GM15510 (cell line): ENCODE measurements at regions not wholly inside any gene's neighbourhood (a gene's known extent, or its start where the extent isn't known, plus 50 kb on each side); places are given as distances from the start of the nearest gene placed in this dataset.

Source experiments
- POLR2A ChIP-seq: IDR thresholded peaks from 3 replicates; pipeline ENCODE4 v1.6.1; 2011; ENCODE audit warnings: borderline replicate concordance; ENCODE audit not compliant: insufficient read length; ENCODE audit errors: extremely low read depth

DNA sequence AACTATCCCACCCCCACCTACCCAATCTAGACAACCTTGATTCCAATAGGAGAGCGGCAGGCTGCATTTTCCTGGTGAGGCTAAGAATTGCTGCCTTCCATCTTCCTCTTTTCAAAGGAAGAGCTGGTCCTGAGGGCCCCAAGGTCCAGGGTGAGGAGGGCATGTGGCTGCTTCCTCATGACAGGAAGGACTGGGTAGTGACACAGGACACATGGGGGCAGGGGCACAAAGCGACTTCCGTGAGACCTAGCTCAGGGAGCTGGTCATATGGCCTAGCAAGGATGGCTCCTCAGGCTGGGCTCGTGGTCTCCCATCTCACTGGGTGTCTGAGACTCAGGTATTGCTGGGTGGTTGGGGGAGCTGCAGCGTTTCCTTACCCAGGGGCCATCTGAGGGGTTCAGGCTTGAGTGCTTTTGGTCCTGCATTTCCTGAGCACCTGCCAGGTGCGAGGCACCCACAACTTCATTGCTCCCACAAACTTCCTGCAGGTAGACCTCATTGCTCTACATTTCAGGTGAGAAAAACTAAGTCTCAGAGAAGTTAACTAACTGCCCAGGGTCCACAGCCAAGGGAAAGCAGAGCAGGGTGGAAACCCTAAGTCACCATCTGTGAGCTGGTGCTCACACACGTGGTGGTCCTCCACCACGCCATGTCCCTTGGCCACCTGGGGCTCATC, 160.0 kb upstream of the TLE3 start:
- TF ChIP-seq POLR2A: no peak

DNA sequence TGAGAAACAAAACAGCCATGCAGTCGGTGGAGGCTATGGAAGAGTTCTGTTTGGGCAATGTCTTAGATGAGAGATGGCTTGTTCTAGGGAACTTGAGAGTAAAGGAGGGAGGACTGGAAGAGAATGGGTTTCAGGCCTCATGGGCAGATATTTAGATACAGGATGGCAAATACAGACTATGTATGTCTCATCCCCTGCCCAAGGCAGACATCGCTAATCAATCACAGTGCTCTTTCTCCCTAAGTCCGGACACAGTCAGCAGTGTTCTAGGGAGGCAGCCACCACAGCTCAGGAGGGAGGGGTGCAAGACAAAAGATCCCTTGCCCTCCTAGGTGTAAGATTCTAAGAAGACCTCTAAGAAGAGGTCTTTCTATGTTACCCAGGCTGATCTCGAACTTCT, 159.3 kb upstream of the TLE3 start:
- TF ChIP-seq POLR2A: no peak

DNA sequence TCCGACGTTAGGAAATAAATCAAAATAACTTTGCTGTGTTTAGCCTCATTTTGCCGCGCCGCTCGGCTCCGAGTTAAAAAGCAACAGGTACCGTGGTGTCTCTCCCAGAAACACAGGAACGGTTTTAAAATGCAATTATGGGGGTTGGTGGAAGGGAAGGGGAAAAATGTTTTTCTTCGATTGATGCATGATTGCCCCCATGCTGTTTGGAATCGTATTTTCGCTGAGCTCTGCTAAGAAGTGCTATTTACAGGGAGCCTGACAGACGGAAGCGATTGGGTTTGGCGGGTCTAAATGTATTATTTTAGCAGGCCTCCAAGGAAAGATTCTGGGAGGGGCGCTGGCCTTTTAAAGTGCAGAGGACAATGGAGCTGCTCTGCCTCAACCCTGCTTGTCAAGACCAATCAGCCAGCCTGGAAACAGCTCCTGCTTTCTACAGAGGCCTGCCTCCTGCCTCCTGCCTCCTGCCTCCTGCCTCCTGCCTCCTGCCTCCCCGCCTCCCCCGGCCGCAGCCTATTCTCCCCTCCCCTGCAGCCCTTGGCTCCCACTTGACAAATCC, 156.7 kb upstream of the TLE3 start:
- TF ChIP-seq POLR2A: no peak

DNA sequence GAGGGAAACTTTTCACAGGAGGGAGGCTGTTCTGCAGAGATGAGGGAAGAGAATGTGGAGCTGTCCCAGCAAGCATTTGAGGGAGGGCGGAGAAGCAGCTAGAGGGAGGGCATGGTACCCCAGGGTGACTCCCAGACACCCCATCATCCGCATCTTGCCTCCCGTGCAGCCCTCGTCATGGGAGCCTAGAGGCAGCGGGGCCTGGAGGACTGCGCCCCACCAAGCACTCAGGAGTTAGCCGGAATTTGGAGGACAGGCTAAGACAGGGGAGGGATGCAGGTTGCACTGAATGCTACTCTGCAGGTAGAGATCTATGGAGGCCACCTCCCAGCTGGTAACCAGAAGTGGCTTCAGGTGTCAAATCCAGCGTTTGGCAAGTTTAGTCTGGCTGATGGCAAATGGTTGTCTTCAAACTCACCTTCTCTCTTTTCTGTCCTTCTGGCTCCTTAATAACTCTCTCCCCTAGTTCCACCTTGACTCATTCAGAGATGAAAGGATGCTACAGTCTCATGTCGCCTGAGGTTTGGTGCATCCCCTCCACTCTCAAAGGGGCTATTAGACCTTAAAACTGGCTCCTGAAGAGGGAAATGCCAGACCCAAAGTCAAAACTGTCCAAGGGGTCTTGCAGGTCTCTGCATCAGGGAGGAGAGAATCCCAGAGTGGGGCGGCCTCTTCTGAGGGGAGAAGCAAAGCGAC, 155.9 kb upstream of the TLE3 start:
- TF ChIP-seq POLR2A: no peak

DNA sequence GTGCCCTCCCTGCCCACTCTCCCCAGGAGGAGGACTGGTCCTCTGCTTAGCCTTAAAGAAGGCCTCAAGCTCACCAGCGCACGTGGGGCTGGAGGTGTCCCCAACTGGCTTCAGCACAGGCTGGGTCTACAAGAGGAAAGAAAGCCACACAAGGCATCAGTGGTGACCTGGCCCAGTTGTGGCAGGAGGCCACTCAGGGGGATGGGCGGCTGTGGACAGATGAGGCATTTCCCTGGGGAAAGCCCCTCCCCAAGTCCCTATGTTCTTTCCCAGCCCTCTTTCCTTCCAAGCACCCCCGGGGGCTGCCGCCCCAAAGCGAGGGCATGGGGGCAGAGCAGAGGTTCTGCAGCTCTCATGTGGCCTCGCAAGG, 155.2 kb upstream of the TLE3 start:
- no peak for TF ChIP-seq POLR2A

DNA sequence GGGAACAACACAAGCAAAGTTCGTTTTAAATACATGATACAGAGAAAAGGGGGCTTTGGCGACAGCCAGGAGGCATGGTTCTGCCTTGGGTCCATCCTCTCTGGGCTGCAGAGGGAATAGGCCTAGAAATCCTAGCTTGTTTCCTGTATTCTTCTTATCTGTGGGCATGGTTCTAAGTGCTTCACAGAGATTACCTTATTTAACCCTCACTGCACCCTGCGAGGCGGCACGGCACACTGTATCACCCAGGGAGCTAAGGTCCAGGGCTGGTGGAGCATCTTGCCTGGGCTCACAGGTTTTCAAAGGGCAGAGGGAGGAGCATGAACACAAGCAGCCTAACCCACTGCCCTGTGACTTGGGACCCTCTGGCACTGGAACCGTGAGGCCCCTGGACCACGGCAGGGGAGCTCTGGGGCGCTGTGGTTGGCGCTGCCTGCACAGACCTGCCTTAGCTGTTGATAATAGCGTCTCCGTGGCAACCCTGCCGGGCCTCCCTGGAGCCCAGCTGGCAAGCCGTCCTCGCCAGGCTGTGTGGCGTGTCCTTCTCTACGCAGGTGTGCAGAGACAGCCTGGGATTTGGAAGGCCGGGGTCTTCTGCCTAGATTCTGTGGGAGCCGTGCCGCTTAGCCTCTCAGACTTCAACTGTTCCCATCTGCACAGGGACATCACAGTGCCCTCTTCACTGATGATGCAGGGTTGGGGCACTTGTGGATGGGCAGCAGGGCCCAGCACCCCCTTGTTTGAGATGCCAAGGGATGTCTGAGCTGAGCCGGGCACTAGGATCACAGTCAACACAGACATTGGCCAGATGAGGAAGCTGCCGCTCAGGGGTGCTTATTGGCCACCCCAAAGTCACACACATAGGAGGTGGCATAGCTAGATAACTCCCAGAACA, 154.6 kb upstream of the TLE3 start:
- no peak for TF ChIP-seq POLR2A

DNA sequence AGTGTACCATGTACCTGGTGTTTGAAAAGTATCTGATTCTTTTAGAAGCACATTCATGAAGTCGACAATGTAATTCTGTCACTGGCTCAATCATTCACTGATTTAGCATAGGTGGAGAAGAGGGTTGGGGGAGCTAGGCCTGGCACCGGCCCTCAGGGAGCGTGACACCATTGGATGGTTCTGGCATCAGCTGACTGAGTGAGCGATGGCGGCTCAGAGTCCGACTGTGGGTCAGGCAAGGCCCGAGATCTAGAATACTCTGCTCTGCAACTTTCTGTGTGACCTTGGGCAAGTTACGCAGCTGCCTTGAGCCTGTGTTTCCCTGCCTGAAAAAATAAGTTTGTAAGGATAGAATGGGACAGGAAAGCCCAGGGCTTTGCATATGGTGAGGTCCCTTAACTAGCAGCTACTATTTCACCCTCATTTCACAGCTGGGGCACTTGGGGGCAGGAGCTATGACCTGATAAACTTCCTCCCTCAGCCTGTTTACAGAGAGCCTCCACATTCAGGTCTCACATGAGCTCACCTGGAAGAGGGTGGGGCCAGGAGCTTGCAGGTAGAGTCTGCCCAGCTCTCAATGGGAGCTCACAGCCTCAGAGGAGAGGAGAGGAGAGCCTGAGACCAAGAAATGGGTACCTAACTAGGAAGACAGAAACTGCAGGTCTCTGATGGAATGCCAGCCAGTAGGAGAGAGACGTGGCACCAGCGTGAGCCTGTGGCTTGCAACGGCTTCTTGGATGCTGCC, 153.7 kb upstream of the TLE3 start:
- no peak for TF ChIP-seq POLR2A

DNA sequence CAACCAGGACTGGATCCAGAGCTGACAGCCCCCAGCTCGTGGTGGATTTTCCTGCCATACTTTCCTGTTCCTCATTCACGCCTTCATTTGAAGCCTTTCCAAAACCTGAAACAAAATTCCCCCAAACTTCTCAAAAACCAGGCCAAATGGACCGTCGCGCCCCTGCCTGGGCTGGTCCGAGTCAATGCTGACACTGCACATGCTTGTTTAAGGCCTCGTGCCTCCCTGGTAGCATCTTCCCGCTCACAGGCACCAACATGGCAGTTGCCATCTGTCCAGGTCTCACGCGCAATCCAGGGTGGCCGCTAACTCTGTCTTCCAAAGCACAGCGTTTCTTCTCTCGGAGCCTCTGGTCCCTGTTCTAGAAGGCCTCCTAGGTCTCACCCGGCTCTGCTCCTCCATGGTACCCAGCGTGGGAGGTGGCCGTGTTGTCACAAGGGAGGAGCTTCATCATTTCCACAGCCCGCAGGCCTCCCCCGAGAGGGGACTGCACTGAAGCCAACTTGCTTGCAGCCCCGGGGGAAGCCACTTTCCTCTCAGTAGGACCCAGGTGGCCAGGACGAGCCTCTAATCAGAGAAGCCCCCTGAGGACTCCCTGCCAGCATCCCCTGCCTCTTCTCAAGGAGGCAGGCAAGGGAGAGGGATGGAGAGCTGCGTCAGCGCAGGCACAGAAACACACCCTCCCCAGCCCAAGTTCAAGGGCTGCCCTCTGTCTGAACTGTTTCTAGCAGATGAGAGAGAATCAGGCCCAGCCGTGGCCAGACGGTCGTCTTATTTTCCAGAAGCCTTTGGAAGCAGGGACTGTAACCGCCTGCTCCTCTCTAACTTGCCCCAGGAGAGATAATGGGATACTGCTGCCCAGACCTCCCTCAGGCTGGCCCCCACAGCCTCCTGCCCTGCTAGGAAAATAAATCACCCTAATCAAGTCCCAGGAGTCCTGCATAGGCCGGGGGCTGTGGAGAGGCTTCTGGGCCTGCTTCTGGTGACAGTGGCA, 152.8 kb upstream of the TLE3 start:
- TF ChIP-seq POLR2A: no peak

DNA sequence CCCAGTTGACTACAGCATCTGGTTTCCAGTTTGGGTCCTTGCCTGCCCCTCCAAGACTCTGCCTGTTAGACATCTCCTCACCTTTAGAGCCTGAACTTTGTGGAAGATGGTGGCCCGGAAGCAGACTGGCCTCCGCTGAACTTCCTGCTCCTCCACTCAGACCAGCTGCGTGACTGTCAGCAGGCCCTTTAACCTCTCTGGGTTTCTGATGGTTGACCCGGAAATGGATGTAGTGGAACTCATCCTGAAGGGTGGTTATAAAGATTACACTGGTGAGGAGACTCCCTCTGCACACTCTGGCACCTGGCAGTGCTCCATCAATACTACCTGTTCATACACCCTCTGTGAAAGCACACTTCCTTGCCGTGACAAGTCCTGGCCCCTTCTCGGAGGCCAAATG, 151.9 kb upstream of the TLE3 start:
- no peak for TF ChIP-seq POLR2A

DNA sequence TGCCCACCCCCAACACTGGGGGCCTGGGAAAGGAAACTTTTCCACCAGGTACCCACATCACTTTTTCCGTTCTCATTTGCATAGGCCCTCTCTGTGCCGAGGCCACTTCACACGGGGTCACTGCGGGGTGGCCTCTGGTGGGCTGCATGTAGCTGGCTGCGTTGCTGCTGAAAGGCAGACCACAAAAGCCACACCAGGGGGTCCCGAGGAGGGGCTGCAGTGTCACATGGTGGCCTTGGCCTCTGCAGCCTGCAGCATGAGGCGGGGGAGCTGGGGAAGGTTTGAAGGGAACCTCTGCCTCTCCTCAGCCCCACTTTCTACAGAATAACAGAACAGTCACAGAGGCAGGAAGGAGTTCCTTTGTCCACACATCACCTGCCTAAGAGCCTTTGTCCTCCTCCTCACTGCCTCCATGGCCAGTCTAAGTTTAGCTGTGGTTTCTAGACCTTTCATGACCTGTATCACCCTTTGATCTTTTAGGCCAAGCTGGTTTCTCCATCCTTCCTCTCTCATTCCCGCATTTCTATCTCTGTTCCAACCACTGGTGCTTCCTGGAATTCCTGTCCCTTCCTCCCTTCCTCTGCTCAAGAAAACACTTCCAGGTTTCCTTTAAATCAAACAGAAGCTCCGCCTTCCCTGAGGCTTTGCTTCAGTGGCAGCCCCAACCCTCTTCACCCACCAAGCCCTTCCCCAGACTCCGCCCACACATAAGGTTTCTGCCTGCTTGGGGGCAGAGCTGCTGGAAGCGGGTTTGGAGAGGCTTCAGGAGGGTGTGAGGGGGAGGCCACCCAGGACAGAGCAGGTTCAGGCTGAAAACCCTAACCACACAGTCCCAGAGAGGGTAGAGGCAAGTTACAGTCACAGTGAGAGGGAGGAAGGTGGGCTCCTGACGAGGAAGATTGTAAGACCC, 150.7 kb upstream of the TLE3 start:
- no peak for TF ChIP-seq POLR2A

DNA sequence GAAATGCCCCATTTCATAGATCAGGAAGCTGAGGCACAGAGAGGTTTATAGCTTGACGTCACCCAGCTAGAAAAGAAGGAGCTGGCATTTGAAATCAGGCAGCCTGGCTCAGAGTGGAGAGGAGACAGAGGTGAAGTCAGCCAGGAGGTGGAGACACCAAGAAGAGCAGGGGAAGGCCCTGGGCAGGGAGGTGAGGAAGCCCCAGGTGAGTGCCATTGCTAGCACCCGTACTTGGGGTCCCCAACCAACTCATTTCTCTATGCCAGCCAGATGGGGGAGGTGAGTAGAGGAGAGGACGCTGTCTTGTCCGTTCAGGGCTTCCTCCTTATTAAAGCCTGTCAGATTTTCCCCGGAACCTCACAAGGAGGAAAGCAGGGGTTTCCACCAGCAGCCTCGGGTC, 149.6 kb upstream of the TLE3 start:
- TF ChIP-seq POLR2A: no peak

DNA sequence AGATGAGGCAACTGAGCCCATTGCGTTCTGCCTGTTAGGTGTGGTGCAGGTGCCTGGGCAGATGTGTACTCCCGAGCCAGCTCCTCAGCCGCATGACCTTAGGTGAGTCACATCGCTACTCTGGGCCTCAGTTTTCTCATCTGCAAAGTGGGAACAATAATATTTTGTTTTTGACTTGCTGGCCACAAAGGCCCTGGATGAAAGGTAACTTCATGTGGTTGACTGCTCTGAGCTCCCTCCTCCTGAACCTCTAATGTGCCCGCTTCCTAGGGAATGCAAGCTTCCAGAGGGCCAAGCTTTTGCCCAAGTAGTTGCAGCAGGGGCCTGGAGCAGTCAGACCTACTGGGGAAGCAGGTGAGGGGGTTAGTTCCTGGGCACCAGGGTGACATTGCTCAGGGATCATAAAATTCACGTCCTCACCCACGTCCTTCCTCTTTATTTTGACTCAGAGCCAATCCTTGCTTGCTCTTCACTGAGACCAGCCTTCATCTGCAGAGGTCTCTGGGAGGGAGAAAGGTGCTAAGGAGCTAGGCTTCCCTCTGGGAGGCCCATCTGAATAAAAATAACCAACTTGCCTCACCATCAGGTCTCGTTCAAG, 149.0 kb upstream of the TLE3 start:
- no peak for TF ChIP-seq POLR2A
